ENCODE measurements at regions not wholly inside any gene's neighbourhood (a gene's known extent, or its start where the extent isn't known, plus 50 kb on each side); places are given as distances from the start of the nearest gene placed in this dataset.

DNA sequence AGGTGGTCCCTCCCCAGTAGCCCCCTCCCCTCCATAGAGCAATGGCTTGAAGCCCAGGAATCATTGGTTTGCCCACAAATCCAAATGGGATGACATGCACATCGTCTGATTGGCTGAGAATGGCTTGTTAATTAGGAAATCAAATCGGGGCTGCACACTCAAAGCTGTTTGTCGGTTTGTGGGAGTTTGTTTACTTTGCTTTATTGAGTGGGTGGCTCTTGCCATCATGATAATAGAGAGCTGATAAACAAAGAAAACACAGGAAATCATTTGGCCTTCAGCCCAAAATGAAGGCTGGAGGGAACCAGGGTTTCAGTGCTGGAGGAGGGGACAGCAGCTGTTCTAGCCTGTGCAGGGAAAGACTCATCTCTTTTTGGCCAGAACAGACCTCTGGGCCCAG is 316.3 kb downstream of the CBLN1 start:
- TF ChIP-seq EZH2phosphoT487 (IDR thresholded peaks at IDR 0.05; ENCODE audit: borderline replicate concordance, low read depth) (no peak), SIN3A (IDR thresholded peaks at IDR 0.05; ENCODE audit: borderline replicate concordance, low read depth, low read length) (no peak), POLR2AphosphoS5 (IDR thresholded peaks at IDR 0.05; ENCODE audit: low read depth, low read length) (no peak), FOXM1 (IDR thresholded peaks at IDR 0.05; ENCODE audit: low read depth) (no peak), MXI1 (IDR thresholded peaks at IDR 0.05; ENCODE audit: low read depth, low read length) (no peak), YY1 (IDR thresholded peaks at IDR 0.05; ENCODE audit: low read depth) (no peak), RAD21 (IDR thresholded peaks at IDR 0.05; ENCODE audit: low read length) (no peak), NRF1 (IDR thresholded peaks at IDR 0.05; ENCODE audit: low read depth, low read length) (no peak), FOSL2 (IDR thresholded peaks at IDR 0.05; ENCODE audit: borderline replicate concordance, low read depth) (no peak), RCOR1 (IDR thresholded peaks at IDR 0.05; ENCODE audit: low read length) (no peak), ELF1 (IDR thresholded peaks at IDR 0.05) (no peak), JUND (IDR thresholded peaks at IDR 0.05) (no peak)
- TF ChIP-seq, protein P1, sequence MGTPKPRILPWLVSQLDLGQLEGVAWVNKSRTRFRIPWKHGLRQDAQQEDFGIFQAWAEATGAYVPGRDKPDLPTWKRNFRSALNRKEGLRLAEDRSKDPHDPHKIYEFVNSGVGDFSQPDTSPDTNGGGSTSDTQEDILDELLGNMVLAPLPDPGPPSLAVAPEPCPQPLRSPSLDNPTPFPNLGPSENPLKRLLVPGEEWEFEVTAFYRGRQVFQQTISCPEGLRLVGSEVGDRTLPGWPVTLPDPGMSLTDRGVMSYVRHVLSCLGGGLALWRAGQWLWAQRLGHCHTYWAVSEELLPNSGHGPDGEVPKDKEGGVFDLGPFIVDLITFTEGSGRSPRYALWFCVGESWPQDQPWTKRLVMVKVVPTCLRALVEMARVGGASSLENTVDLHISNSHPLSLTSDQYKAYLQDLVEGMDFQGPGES (IDR thresholded peaks at IDR 0.05; ENCODE audit: low read depth, low read length): no peak
- TF ChIP-seq, protein P2, sequence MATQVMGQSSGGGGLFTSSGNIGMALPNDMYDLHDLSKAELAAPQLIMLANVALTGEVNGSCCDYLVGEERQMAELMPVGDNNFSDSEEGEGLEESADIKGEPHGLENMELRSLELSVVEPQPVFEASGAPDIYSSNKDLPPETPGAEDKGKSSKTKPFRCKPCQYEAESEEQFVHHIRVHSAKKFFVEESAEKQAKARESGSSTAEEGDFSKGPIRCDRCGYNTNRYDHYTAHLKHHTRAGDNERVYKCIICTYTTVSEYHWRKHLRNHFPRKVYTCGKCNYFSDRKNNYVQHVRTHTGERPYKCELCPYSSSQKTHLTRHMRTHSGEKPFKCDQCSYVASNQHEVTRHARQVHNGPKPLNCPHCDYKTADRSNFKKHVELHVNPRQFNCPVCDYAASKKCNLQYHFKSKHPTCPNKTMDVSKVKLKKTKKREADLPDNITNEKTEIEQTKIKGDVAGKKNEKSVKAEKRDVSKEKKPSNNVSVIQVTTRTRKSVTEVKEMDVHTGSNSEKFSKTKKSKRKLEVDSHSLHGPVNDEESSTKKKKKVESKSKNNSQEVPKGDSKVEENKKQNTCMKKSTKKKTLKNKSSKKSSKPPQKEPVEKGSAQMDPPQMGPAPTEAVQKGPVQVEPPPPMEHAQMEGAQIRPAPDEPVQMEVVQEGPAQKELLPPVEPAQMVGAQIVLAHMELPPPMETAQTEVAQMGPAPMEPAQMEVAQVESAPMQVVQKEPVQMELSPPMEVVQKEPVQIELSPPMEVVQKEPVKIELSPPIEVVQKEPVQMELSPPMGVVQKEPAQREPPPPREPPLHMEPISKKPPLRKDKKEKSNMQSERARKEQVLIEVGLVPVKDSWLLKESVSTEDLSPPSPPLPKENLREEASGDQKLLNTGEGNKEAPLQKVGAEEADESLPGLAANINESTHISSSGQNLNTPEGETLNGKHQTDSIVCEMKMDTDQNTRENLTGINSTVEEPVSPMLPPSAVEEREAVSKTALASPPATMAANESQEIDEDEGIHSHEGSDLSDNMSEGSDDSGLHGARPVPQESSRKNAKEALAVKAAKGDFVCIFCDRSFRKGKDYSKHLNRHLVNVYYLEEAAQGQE (IDR thresholded peaks at IDR 0.05; ENCODE audit: low read depth, low read length): no peak
- TF ChIP-seq, protein P3, sequence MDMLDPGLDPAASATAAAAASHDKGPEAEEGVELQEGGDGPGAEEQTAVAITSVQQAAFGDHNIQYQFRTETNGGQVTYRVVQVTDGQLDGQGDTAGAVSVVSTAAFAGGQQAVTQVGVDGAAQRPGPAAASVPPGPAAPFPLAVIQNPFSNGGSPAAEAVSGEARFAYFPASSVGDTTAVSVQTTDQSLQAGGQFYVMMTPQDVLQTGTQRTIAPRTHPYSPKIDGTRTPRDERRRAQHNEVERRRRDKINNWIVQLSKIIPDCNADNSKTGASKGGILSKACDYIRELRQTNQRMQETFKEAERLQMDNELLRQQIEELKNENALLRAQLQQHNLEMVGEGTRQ (IDR thresholded peaks at IDR 0.05; ENCODE audit: borderline replicate concordance, low read depth, low read length): no peak
- TF ChIP-seq, protein P4, sequence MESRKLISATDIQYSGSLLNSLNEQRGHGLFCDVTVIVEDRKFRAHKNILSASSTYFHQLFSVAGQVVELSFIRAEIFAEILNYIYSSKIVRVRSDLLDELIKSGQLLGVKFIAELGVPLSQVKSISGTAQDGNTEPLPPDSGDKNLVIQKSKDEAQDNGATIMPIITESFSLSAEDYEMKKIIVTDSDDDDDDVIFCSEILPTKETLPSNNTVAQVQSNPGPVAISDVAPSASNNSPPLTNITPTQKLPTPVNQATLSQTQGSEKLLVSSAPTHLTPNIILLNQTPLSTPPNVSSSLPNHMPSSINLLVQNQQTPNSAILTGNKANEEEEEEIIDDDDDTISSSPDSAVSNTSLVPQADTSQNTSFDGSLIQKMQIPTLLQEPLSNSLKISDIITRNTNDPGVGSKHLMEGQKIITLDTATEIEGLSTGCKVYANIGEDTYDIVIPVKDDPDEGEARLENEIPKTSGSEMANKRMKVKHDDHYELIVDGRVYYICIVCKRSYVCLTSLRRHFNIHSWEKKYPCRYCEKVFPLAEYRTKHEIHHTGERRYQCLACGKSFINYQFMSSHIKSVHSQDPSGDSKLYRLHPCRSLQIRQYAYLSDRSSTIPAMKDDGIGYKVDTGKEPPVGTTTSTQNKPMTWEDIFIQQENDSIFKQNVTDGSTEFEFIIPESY (IDR thresholded peaks at IDR 0.05; ENCODE audit: borderline replicate concordance, low read depth): no peak
- TF ChIP-seq, protein P5, sequence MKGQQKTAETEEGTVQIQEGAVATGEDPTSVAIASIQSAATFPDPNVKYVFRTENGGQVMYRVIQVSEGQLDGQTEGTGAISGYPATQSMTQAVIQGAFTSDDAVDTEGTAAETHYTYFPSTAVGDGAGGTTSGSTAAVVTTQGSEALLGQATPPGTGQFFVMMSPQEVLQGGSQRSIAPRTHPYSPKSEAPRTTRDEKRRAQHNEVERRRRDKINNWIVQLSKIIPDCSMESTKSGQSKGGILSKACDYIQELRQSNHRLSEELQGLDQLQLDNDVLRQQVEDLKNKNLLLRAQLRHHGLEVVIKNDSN (IDR thresholded peaks at IDR 0.05; ENCODE audit: borderline replicate concordance, low read depth): no peak
- WGBS (ENCODE audit: low lambda C conversion rate): 8% methylated on average over 3 of the region's 3 CpGs
- no peak overlapping the region for H3K9ac ChIP-seq
- H3K79me2 ChIP-seq (ENCODE audit: insufficient read depth): no peaks in the 10 kb centered on the region
- H3F3A ChIP-seq (replicated peaks; ENCODE audit: insufficient read depth): peaks cover 5% of the 10 kb centered on the region
- H3K9me3 ChIP-seq: no peaks in the 10 kb centered on the region
- no peak overlapping the region for H2AFZ ChIP-seq (ENCODE audit: low read depth)
- DNase-seq: peak; percentile 59
- H3K4me3 ChIP-seq (ENCODE audit: low read depth in 2 of 2, low read length in 1 of 2): no peak overlapping the region
- POLR2A ChIA-PET: no interaction called here
- H4K20me1 ChIP-seq (ENCODE audit: insufficient read depth): no peaks in the 10 kb centered on the region
- no peak overlapping the region for H3K4me2 ChIP-seq
- CTCF ChIA-PET: no interaction called here
- no peaks in the 10 kb centered on the region for H3K36me3 ChIP-seq (replicated peaks in 1 of 2; ENCODE audit: control insufficient read depth in 1 of 2, insufficient read depth in 2 of 2, low read length in 1 of 2)
- peaks cover 3 to 5% of the 10 kb centered on the region in 2 experiments; a peak in 2 of 4 replicates for H3K4me1 ChIP-seq (ENCODE audit: control insufficient read depth in 1 of 2, insufficient read depth in 2 of 2, low read depth in 1 of 2, low read length in 1 of 2)
- H3K9me2 ChIP-seq: no peaks in the 10 kb centered on the region
- H3K27ac ChIP-seq (ENCODE audit: low read depth in 2 of 2, low read length in 1 of 2): no peak overlapping the region
- no peaks in the 10 kb centered on the region for H3K27me3 ChIP-seq (ENCODE audit: insufficient read depth)
